GM19438 (cell line): ENCODE measurements at regions not wholly inside any gene's neighbourhood (a gene's known extent, or its start where the extent isn't known, plus 50 kb on each side); places are given as distances from the start of the nearest gene placed in this dataset.
A peak's percentile ranks its signal among the peaks of the same experiment; 100 is the strongest.

ENCODE experiments used
- ATAC-seq: cut with Tn5 transposase; IDR thresholded peaks from one replicate; pipeline ENCODE4 v1.9.1; 2021; ENCODE audit warnings: low read depth; ENCODE audit not compliant: unreplicated experiment

- no peak for ATAC-seq
Observed at GRCh38 chrX:78496483-78496882, 162.6 kb downstream of the RTL3 start.

GRCh38 chrX:78493180-78493579 is 165.8 kb upstream of the CYSLTR1 start:
- ATAC-seq: peak; percentile 81

- no peak for ATAC-seq
Observed at GRCh38 chrX:78476701-78477100, 149.3 kb upstream of the CYSLTR1 start.

GRCh38 chrX:78456909-78457308 is 129.5 kb upstream of the CYSLTR1 start:
- no peak for ATAC-seq

- ATAC-seq: no peak
Observed at GRCh38 chrX:78455901-78456300, 128.5 kb upstream of the CYSLTR1 start.

- ATAC-seq: no peak
Observed at GRCh38 chrX:78452356-78452755, 124.9 kb upstream of the CYSLTR1 start.

- no peak for ATAC-seq
Observed at GRCh38 chrX:78437621-78438020, 110.2 kb upstream of the CYSLTR1 start.

- ATAC-seq: no peak
Observed at GRCh38 chrX:78429172-78429571, 101.8 kb upstream of the CYSLTR1 start.

GRCh38 chrX:78388663-78389062 is 61.3 kb upstream of the CYSLTR1 start:
- ATAC-seq: no peak

- ATAC-seq: no peak
Observed at GRCh38 chrX:78387364-78387763, 60.0 kb upstream of the CYSLTR1 start.

GRCh38 chrX:78384486-78384885 is 57.1 kb upstream of the CYSLTR1 start:
- no peak for ATAC-seq

- ATAC-seq: no peak
Observed at GRCh38 chrX:78383594-78383993, 56.2 kb upstream of the CYSLTR1 start.

GRCh38 chrX:78378476-78379115 is 51.2 kb upstream of the CYSLTR1 start:
- ATAC-seq: no peak
